Thyroid gland (tissue), 4 donors: ENCODE measurements at regions not wholly inside any gene's neighbourhood (a gene's known extent, or its start where the extent isn't known, plus 50 kb on each side); places are given as distances from the start of the nearest gene placed in this dataset.

ENCODE experiments used
- DNase-seq, 2 donors: peaks; one replicate each; pipeline ENCODE4 v3.0.0-alpha.2; 2019
- H3K27ac ChIP-seq, 3 donors: fragments of 200-600 bp; sonication (generic); 1 replicate in 2 of 3; 2 replicates in 1 of 3; pipeline ENCODE4 v1.5.1; 2016 to 2019; ENCODE audit warnings: mild to moderate bottlenecking in 1 of 3, moderate library complexity in 1 of 3
- H3K27me3 ChIP-seq: fragments of 200-600 bp; sonication (generic); one replicate; pipeline ENCODE4 v1.5.1; 2019
- H3K36me3 ChIP-seq, 2 donors: fragments of 200-600 bp; sonication (generic); one replicate each; pipeline ENCODE4 v1.5.1; 2016 to 2019
- H3K4me1 ChIP-seq, 2 donors: fragments of 200-600 bp; sonication (generic); one replicate each; pipeline ENCODE4 v1.5.1; 2017 to 2019
- H3K4me3 ChIP-seq, 3 donors: fragments of 200-600 bp; sonication (generic); replicated peaks in 1 of 3; 1 replicate in 2 of 3; 2 replicates in 1 of 3; pipeline ENCODE4 v1.5.1; 2016; ENCODE audit warnings: mild to moderate bottlenecking in 1 of 3
- H3K9me3 ChIP-seq: fragments of 200-600 bp; sonication (generic); one replicate; pipeline ENCODE4 v1.5.1; 2017
- POLR2A ChIP-seq, 2 donors: fragments of 450-650 bp; IDR thresholded peaks; one replicate each; pipeline ENCODE4 v1.6.1; 2017; ENCODE audit warnings: antibody characterized with exemption in 2 of 2, mild to moderate bottlenecking in 2 of 2, moderate library complexity in 1 of 2
- WGBS, 2 donors: methylation state at CpG; one replicate each; pipeline ENCODE4 v1.1.5; 2017; 5-methylcytosine and 5-hydroxymethylcytosine counted together
- intact Hi-C: fragments of 100-400 bp; cut with DNase I; formaldehyde crosslinking; loops from one replicate; pipeline ENCODE4 v1.15.1; 2023
- TF ChIP-seq, protein P1 (sequence below), 6 experiments: fragments of 200-600 bp in 3 of 6; fragments of 450-650 bp in 3 of 6; sonication (generic) in 3 of 6; IDR thresholded peaks; one replicate each; pipeline ENCODE4 v1.5.1; 2016 to 2019; ENCODE audit warnings: antibody characterized with exemption in 6 of 6, mild to moderate bottlenecking in 2 of 6, inconsistent platforms in 1 of 6, moderate library complexity in 1 of 6

- intact Hi-C loops, result no loop called here
- WGBS, 2 donors, result 88 to 90% methylated on average over 4 of the region's 4 CpGs
- H3K36me3 ChIP-seq, result no peaks in the 10 kb centered on the region
- H3K27me3 ChIP-seq, result no peaks in the 10 kb centered on the region
- no peak overlapping the region for H3K27ac ChIP-seq
- no peak for DNase-seq
- TF ChIP-seq, protein P1, sequence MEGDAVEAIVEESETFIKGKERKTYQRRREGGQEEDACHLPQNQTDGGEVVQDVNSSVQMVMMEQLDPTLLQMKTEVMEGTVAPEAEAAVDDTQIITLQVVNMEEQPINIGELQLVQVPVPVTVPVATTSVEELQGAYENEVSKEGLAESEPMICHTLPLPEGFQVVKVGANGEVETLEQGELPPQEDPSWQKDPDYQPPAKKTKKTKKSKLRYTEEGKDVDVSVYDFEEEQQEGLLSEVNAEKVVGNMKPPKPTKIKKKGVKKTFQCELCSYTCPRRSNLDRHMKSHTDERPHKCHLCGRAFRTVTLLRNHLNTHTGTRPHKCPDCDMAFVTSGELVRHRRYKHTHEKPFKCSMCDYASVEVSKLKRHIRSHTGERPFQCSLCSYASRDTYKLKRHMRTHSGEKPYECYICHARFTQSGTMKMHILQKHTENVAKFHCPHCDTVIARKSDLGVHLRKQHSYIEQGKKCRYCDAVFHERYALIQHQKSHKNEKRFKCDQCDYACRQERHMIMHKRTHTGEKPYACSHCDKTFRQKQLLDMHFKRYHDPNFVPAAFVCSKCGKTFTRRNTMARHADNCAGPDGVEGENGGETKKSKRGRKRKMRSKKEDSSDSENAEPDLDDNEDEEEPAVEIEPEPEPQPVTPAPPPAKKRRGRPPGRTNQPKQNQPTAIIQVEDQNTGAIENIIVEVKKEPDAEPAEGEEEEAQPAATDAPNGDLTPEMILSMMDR (IDR thresholded peaks at IDR 0.05), result no peak
- no peak for TF ChIP-seq POLR2A (IDR thresholded peaks at IDR 0.05)
- H3K9me3 ChIP-seq, result no peaks in the 10 kb centered on the region
- H3K4me1 ChIP-seq, result no peaks in the 10 kb centered on the region
- H3K4me3 ChIP-seq, result no peak overlapping the region
Measured at GRCh38 chrX:113982766-113983165, 601.1 kb upstream of the HTR2C start.

- Histone ChIP-seq H3K4me1 (no peaks in the 10 kb centered on the region), H3K27ac (no peak overlapping the region), H3K9me3 (no peaks in the 10 kb centered on the region), H3K4me3 (no peak overlapping the region), H3K36me3 (no peaks in the 10 kb centered on the region), H3K27me3 (no peaks in the 10 kb centered on the region)
- no peak for DNase-seq
- 87 to 91% methylated on average over 2 of the region's 2 CpGs for WGBS, 2 donors
- intact Hi-C loops, result no loop called here
- TF ChIP-seq, protein P1 (IDR thresholded peaks at IDR 0.05), result no peak
- TF ChIP-seq POLR2A (IDR thresholded peaks at IDR 0.05), result no peak
Measured at GRCh38 chrX:113980953-113981352, 602.9 kb upstream of the HTR2C start.

- Histone ChIP-seq H3K4me1 (no peaks in the 10 kb centered on the region), H3K36me3 (no peaks in the 10 kb centered on the region), H3K27ac (no peak overlapping the region), H3K9me3 (no peaks in the 10 kb centered on the region), H3K27me3 (no peaks in the 10 kb centered on the region), H3K4me3 (no peak overlapping the region)
- TF ChIP-seq POLR2A (IDR thresholded peaks at IDR 0.05), result no peak
- WGBS, 2 donors, result 85% methylated on average over 1 of the region's 1 CpG; no CpG with 5 or more reads in 1 of the 2 donors
- no peak for DNase-seq
- intact Hi-C loops, result no loop called here
Measured at GRCh38 chrX:113977887-113978286, 606.0 kb upstream of the HTR2C start.

DNA sequence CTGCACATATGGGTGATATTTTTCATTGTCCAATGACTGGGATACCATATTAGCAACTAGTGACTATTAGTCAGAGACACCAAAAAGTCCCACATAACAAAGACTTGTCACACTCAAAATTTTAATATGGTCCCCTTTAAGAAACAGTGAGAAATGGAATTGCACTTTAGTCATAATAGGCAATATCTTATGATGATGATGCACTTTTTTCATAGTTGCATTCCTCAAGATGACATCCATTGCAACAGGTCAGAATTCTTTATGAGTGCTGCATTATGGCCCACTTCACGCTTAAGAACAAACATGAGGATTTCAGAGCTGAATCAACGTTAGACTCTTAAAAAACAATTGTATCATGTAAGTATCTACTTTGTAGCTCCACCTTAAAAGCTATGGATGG is 608.4 kb upstream of the HTR2C start:
- DNase-seq, result no peak
- Histone ChIP-seq H3K27ac (no peak overlapping the region), H3K4me1 (no peaks in the 10 kb centered on the region), H3K4me3 (no peak overlapping the region), H3K9me3 (no peaks in the 10 kb centered on the region), H3K27me3 (no peaks in the 10 kb centered on the region), H3K36me3 (no peaks in the 10 kb centered on the region)
- WGBS, 2 donors, result 81 to 84% methylated on average over 2 of the region's 2 CpGs
- no peak for TF ChIP-seq POLR2A (IDR thresholded peaks at IDR 0.05)
- TF ChIP-seq, protein P1 (IDR thresholded peaks at IDR 0.05), result no peak
- intact Hi-C loops, result no loop called here

GRCh38 chrX:113974881-113975280 is 609.0 kb upstream of the HTR2C start:
- Histone ChIP-seq H3K27me3 (no peaks in the 10 kb centered on the region), H3K36me3 (no peaks in the 10 kb centered on the region), H3K9me3 (no peaks in the 10 kb centered on the region), H3K4me1 (no peaks in the 10 kb centered on the region), H3K27ac (no peak overlapping the region), H3K4me3 (no peak overlapping the region)
- intact Hi-C loops, result no loop called here
- TF ChIP-seq, protein P1 (IDR thresholded peaks at IDR 0.05), result no peak
- no peak for TF ChIP-seq POLR2A (IDR thresholded peaks at IDR 0.05)
- no peak for DNase-seq

DNA sequence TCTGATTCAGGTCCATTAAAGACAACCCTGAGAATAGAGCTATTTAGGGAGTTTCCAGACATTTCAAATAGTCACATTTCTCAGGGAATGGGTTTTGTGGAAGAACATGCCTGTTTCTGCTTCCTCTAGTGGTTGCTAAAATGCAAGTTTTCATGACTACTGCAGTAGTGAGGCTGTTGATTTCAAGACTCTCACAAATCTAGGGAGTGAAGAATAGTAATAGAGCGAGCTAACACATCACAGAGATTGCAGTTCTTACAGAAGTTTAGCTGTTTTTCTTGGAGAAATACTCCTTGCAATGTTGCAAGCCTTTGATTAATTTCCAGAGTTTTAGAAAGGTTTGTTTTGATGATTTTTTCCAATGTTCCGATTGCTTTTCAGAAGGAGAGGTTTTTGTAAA is 610.2 kb upstream of the HTR2C start:
- Histone ChIP-seq H3K4me3 (no peak overlapping the region), H3K36me3 (no peaks in the 10 kb centered on the region), H3K4me1 (no peaks in the 10 kb centered on the region), H3K27me3 (no peaks in the 10 kb centered on the region), H3K9me3 (no peaks in the 10 kb centered on the region), H3K27ac (no peak overlapping the region)
- TF ChIP-seq POLR2A (IDR thresholded peaks at IDR 0.05), result no peak
- TF ChIP-seq, protein P1 (IDR thresholded peaks at IDR 0.05), result no peak
- 86 to 90% methylated on average over 2 of the region's 2 CpGs for WGBS, 2 donors
- DNase-seq, result no peak
- intact Hi-C loops, result no loop called here
